NCI-H2227 treated with DMSO at 0.1 percent for 48 hours (cell line): ENCODE measurements at regions not wholly inside any gene's neighbourhood (a gene's known extent, or its start where the extent isn't known, plus 50 kb on each side); places are given as distances from the start of the nearest gene placed in this dataset.

Experiments
- DNase-seq: peaks from one replicate; lab custom pipeline; 2025; lab: John Stamatoyannopoulos, UW

DNA sequence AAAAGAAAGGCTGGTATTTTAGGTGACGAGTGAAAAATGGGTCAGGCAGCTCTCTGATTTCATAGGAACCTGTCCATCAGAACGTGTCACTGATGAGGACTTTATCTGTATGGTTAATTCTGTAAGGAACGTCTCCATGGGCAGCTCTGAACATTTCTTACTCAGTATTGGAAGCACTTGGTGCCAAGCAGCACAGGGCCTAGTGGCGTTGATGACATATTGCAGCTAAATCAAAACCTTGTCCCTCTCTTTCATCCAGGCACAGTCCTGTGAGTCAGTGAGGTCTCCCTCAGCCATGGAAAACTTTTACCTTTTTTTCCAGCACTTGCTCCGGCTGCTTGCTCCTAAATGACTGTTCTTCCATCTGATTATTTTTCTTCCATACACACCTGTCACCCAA, 301.9 kb downstream of the DHX15 start:
- DNase-seq = no peak

DNA sequence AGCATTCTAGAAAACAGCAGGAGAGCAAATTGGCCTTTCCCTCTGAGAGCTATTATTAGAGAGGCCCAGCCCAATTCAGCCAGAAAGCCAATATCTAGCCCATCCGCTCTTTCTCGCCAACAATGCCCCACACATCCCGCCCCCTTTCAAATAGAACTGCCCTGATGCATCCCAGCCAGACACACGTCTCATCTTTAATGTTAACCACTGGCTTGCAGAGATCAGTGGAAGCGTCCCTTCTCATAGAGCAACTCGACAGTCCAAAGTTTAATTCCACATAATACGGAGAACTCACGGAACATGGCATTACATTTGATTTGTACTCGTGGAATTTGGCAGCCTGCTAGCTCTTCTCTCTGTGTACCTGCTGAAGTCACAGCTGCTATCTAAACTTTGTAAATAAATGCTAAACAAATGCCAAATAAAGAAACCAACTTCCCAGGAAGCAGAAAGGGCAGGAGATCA, 304.4 kb downstream of the DHX15 start:
- no peak for DNase-seq

DNA sequence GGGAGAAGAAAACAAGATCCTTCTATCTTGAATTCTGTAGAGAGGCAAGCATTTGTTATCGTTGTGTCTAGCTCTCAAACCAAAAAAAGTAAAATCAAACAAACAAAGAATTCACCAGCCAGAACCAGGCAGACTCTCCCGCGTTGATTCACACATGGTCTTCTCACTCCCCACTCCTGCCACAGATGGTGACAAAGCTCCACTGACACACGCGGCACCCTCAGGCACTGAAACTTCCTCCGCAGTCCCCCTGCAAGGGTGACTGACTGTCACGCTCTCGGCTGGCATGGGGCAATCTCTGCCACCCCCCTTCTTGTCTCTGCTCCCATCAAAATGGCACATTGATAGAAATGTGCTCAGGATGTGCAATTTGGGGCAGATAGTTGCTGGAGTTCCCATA, 304.9 kb downstream of the DHX15 start:
- no peak for DNase-seq

DNA sequence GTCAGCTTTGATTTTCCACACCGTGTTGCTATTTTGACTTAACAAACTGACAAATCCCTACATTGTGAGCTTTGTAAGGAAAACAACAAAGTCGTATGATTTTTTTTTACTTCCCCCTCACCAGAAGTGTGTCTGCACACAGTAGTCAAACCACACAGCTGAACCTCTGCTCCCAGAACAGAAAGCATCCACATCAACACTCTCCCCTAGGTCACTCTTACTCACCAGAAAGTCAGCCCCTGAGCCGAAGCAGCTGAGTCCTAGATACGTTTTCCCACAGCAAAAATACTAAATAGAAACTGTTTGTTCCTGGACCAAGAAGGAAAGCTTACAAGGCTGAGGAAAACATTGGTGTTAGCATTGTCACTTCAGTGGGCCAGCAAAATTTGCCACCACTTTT, 305.7 kb downstream of the DHX15 start:
- DNase-seq = no peak

DNA sequence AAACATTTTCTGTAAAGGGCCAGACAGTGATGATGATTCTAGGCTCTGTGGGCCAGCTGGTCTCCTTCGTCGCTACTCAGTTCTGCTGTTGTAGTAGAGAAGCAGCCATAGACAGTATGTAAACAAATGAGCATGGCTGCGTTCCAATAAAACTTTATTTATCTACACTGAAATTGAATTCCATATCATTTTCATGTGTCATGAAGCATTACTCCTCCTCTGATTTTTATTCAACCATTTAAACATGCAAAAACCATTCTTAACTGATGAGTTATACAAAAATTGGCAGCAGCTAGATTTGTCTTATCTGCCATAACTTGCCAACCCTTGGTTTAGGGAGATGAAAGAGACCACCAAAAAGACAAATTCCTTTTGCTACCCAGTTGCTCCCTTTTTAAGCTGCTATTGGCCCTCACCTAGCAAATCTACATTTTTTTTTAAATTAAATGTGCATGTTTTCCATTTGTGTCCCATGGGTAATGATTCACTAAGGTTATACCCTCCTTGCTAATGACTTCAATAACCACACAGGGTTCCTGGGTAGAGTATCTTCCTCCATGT, 309.9 kb downstream of the DHX15 start:
- no peak for DNase-seq

DNA sequence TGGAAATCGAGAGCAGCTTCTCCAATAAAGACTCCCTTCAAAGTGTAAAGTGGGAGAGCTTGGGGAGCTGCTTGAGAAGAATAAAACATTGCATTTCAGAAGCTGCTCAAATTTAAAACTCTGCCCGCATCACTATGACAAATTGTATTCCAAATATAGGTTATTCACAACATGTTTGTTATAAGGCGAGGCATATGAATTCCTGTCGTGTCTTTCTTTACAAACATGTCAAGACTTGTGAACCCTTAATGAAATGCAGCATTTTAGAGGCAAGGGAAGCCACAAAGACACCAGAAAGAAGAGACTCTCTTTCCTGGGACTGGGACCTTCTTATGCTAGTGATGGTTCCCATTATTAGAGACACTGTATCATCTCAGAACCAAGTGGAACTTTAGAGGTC, 311.2 kb downstream of the DHX15 start:
- no peak for DNase-seq

DNA sequence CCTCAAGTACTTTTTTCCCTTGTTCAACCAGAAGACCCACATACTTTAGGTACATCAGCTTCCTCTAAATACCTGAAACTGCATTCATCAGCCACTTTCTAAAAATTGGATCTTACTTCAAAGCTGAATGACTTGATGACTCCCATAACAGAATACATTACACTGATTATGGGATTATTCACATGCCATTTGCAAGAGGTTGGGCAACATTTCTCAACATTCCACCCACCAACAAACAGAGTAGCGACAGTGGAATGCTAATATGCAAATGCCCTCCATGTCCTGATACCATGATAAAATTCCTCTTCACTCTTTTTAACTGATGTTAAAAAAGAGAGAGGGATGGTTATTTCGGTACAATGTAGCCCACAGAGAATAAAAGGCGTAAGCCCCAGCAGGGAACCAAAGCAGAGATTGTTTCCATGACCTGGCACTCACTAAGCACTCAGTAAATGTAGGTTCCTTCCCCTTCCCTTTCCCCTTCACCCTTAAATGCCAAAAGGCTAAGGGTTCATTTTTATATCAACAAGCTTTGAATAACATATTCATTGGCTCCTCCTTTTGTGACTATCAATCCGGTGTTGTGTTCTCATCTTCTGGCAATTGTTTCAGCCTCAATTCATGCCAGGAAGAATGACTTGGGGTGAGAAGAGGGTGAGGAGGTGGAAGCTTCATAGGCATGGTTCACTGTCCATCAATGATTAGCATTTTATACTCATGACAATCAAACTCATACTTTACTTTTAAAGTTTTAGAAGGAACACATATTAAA, 317.2 kb downstream of the DHX15 start:
- no peak for DNase-seq

DNA sequence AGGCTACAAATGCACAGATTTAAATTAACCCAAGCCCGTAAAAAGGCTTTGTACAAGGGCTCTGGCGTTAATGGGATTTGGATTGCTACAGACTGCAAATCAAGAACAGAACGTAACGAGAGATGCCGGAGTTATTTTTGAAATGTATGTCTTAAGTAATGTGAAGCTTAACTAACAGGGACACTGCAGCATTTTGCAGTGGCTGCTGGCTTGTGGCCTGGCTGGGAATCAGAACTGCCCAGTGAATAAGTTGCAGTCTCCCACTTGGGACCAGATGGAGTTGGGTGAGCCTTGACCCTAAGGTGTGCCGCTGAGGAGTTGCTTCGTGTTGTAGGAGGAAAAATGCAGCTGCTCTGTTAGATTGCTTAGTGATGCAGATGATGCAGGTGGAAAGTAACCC, 318.4 kb downstream of the DHX15 start:
- no peak for DNase-seq

DNA sequence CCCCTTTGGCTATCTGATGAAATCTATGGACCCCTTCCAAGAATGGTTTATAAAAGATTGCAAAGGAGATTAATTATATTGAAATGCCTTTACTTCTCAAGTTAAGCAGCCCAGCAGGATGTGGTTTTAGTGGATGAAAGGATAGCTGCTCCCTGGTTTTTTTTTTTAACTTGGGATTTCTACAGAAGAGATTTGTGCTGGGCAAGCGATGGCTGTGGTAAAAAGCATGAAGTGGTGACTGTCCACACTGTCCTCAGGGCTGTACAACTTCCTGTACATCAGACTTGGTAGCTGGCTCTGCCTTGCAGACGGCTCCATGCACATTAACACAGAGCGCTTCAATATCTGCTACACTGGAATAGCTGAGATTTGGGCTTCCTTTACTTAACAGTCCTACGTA, 321.7 kb downstream of the DHX15 start:
- DNase-seq = no peak

DNA sequence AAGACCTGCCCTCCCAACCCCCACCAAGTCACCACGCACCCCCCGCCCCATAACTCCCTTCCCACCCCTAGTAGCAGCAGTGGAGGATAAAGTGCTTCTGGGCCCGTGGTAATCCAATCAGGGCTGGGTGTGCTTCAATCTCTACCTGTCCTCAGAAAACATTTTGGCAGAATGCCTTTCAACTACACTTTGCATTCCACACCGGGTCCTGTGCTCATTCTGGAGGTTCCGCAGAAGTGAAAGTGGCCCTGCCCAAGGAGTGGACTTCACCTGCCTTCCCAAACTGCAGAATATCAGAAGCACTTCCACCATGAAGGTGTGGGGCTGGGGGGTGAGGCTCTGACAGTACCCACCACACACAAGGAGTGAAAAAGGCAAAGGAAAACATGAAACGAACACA, 322.3 kb downstream of the DHX15 start:
- DNase-seq = no peak

DNA sequence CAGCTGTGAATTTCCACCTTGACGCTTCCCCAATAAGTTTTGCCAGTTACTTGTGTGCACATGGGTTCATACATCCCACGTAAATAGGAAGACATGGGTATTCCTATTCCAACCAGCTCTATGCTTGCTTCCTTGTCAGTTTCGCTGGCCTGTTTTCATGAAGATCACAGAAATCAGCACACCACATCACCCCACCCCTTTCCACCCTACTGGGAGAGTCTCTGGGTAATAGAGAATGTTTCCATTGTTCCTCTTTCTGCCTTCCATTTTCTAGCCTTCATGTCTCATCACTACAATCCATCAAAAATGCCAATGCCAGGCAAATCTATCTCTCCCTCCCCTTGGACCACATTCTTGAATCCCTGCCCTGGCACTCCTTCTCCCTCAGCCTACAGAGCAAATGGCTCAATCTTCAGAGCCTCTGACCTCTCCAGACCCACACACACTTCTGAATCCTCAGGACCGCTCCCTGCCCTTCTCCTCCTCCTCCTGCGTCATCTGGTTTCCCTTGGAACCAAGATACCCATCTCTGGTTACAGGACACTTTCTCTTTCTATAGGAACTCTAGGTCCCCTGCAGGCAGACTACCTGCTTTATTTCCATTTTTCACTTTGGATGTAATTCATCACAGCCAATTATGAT, 323.3 kb downstream of the DHX15 start:
- DNase-seq = no peak

DNA sequence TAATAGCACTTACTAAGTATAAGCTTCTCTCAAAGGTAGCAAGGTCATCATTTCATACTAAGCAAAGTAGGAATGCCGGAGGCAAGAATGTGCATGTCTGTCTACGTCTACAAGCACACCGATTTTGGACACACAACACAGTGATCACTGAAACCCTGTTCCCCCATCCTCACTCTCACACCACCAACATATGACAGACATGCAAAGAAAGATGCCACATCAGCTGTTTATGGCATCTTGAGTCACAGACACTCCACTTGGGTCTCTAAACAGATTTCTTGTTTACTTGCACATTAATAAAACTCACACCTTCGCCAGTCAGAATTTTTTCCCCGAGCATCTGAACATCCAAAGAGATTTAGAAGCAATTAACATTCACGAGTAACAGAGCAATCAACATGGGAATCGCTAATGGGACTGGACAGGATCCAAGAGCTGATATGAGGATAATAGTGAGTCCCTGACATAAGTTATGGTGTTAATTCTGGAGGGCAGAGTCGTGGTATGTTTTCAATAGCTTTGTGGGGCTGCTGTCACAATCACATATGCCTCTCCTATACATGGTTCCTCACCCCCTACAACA, 324.1 kb downstream of the DHX15 start:
- no peak for DNase-seq

DNA sequence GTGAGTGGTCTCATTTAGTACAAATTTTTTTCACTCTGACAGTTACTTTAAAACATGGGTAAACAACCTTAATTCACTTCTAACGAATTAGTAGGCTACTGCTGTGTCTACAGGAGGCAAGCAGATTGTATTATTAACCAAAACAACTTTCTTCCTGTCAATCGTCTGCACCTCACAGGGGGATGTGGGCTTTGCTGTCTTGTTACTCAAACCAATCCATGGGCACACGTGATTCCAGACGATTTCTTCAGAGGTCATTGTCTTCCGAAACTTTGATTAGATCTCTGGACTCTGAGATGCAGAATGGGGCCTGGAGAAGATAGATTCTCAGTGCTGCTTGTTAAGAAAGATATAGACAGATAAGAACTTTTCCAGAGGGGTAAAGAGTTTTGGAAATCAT, 327.8 kb downstream of the DHX15 start:
- DNase-seq = no peak

DNA sequence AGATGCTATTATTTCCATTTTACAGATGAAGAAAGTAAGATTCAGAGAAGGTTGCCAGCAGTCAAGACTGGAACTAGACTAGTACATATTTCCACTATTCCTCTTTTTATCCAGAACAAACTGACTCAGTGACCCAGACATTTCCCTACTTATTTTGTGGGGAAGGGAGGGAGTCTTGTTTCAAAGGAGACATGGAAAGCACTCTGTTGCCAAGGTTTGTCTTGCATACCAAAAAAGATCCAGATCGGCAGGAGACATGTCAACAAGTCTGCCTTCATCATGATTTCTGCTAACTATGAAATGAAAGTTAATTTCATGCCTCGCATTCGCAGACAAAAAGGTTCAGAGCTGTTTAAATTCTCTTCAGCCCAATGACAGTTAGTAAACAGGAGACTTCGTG, 328.3 kb downstream of the DHX15 start:
- DNase-seq = no peak

DNA sequence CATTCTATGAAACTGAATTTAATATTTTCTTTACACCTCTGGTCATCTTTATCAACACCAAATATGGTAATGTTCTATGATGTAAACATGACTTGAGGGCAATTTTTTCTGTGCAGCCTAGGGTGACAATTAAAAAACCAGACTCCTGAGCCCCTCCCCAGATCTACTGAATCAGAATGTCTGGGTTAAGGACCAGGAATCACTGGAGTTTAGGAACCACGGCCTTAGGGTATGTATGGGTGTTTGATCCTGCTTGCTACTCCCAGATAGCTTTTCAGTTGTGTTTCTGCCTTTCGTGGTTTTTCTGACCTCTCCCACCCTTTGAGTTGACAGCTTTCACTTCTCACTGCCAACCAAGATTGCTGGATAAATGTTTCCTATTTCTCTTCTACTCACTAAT, 332.2 kb downstream of the DHX15 start:
- DNase-seq = no peak

DNA sequence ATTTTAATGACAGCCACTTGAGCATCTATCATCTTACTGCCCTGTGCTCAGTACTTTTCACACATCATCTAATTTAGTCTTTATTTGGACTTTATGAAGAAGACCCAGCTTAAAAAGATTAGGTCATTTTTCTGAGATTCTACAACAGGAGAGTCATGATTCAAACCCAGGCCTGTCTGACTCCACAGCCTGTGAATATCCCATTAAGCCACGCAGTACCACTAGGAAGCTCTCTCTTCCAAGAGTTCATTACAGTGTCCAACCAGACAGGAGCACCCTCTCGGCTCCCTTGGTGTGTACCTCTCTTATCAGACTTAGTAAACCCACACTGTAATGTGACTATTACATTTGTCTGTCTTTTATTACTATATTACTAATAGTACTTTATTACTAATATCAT, 332.8 kb downstream of the DHX15 start:
- DNase-seq = no peak

DNA sequence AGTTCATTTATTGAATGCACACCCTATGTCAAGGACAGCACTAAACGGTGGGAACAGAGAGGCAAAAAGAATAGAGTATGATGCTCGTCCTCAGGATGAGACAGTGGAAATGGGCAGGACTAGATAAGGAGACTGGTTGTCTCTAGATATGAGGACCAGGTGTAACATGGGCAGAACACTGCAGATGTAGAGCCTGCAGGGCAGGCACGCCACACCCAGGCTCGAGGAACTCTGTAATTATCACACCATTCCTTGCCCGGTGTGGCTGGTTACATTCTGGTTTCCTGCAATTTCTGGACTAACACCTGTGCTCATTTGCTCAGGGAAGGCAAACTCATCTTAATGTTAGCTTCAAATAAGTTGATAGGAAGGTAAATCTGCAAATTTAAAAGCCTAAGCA, 334.4 kb downstream of the DHX15 start:
- DNase-seq = no peak

DNA sequence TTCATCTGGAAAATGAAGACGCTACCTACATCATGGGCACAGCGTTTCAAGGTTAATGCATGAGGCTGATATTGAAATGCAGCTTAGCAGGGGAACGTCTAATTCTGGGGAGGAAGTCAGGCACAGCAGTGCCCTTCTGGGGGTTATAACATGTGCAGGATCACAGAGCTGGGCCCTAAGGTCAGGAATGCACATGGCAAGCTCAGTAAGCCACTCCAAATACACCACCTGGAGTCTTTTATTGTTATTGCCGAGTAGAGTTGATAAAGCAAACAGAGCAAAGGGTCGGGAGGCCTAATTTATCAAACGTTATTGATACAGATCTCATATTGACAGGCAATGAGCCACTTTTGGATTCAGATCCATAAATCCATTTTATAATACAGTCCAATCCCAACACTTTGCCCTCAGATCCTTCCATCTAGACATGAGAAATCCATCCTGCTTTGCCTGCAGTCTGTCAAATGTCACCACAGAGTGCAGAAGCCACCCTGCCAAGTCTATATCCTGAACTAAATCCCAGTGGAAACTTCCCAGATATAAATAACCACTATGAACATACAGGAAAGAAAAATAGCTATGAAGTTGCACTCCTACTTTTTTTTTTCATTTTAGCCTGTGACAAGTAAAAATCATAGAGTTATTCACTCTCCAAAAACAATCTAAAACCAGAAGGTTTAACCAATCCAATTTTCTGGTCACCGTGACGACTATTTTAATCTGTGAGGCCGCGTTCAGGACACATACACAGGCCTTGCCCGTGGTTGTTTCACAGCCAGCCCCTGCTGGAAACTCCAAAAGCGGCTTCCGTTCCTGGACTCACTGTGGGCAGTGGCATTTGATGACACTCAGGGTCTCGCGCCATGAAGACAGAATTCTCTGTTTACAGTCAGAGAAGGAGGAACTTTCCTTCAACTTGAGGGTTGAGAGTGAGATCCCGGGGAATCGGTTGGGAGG, 335.4 kb downstream of the DHX15 start:
- no peak for DNase-seq

DNA sequence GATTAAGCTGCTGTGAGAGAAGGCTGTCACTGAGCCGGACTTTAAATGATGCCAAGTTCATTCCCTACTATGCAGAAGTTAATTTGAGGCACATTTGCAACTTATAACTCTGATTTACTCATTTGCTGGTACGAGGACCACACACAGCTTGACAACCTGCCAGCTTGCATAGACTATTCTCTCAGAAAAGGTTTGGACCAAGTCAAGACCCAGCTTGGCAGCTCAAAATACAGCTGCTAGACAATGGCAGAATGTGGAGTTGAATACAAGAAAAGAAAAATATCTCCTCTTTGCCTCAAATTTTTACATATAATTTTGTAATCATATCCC, 338.9 kb downstream of the DHX15 start:
- no peak for DNase-seq

DNA sequence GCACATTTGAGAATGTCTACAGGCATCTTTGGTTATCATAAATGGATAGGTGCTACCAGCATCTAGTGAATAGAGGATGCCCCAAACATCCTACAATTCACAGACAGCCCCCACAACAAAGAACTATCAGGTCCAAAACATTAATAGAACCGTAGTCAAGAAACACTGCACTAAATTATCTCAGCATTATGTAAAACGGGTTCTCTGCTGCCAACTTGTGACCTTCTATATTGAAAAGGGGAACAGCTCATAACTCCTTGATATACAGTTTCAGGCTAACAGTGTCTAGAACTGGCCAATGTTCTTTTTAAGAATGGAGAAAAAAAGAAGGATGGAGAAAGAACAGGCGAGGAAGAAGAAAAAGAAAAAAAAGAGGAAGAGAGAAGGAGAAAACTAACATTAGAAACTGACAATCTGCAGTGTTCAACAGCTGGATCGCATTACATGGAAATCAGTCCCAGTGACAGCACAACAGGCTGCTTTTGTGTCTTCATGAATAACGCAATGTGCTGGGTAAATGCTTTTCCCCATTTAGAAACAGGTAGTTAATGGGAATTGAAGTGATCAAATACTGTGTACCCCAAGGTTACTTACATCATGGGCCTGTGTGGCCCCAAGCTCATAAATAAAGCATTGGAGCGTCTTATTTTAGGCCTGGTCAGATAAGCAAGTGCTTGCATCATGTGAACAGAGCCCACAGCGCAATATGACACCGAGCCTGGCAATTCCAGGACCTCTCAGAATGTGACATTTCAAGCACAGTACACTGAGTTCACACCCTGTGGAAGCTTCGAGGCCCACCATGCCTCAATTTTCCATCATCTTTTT, 339.5 kb downstream of the DHX15 start:
- no peak for DNase-seq

DNA sequence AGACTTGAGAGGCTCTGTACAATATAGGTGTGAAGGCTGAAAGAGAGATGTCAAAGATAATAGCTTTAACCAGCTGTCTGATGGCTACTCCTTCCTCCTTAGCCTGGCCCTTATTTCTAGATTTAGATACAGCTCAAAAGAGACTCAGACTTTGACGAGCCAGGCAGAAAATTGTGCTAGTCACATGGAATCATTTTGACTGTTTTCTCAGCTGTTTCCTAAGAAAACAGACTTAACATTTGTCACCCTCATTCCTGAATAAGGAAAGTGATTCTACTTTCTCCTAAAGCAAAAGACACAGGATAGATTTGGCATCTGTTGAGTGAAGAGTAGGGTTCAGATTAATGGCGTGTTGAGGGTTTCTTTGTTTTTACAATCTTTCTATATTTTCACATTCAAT, 340.7 kb downstream of the DHX15 start:
- DNase-seq = no peak
